ENCODE measurements at regions not wholly inside any gene's neighbourhood (a gene's known extent, or its start where the extent isn't known, plus 50 kb on each side); places are given as distances from the start of the nearest gene placed in this dataset.

- Histone ChIP-seq H4K20me1 (ENCODE audit: insufficient read depth, low read length) (no peaks in the 10 kb centered on the region), H3K9ac (ENCODE audit: low read depth, low read length) (no peak overlapping the region), H3K27me3 (ENCODE audit: insufficient read depth, low read length, poor library complexity) (no peaks in the 10 kb centered on the region), H3K36me3 (ENCODE audit: insufficient read depth, low read length) (no peaks in the 10 kb centered on the region), H3K9me3 (ENCODE audit: insufficient read depth, low read length, severe bottlenecking) (no peaks in the 10 kb centered on the region), H3K4me3 (ENCODE audit: low read depth in 1 of 2, low read length in 2 of 2) (no peak overlapping the region), H2AFZ (ENCODE audit: low read depth, low read length) (no peak overlapping the region), H3K27ac (ENCODE audit: low read length) (no peak overlapping the region), H3K79me2 (ENCODE audit: insufficient read depth, low read length) (no peaks in the 10 kb centered on the region), H3K4me2 (ENCODE audit: insufficient read depth, low read length) (no peak overlapping the region), H3K4me1 (ENCODE audit: insufficient read depth, low read length) (no peaks in the 10 kb centered on the region)
- ATAC-seq (ENCODE audit: insufficient read depth, low read depth) (no peak), DNase-seq (no peak)
- no peak for TF ChIP-seq EZH2 (IDR thresholded peaks at IDR 0.05; ENCODE audit: borderline replicate concordance, low read depth, low read length, severe bottlenecking)
- no peak for TF ChIP-seq CTCF (IDR thresholded peaks at IDR 0.05; ENCODE audit: borderline replicate concordance, extremely low read depth, low read length, poor library complexity, severe bottlenecking)
Measured at GRCh38 chr5:109965634-109966033, 275.9 kb downstream of the MAN2A1 start.

GRCh38 chr5:109971968-109972367, 282.2 kb downstream of the MAN2A1 start:
- Histone ChIP-seq H3K9me3 (ENCODE audit: insufficient read depth, low read length, severe bottlenecking) (no peaks in the 10 kb centered on the region), H3K4me3 (ENCODE audit: low read depth in 1 of 2, low read length in 2 of 2) (no peak overlapping the region), H3K4me2 (ENCODE audit: insufficient read depth, low read length) (no peak overlapping the region), H3K27ac (ENCODE audit: low read length) (no peak overlapping the region), H4K20me1 (ENCODE audit: insufficient read depth, low read length) (no peaks in the 10 kb centered on the region), H3K9ac (ENCODE audit: low read depth, low read length) (no peak overlapping the region), H3K79me2 (ENCODE audit: insufficient read depth, low read length) (no peaks in the 10 kb centered on the region), H3K4me1 (ENCODE audit: insufficient read depth, low read length) (peaks cover 5% of the 10 kb centered on the region; the same call in 1 of the 2 replicates), H2AFZ (ENCODE audit: low read depth, low read length) (no peak overlapping the region), H3K36me3 (ENCODE audit: insufficient read depth, low read length) (no peaks in the 10 kb centered on the region), H3K27me3 (ENCODE audit: insufficient read depth, low read length, poor library complexity) (no peaks in the 10 kb centered on the region)
- no peak for ATAC-seq (ENCODE audit: insufficient read depth, low read depth)
- no peak for DNase-seq
- TF ChIP-seq CTCF (IDR thresholded peaks at IDR 0.05; ENCODE audit: borderline replicate concordance, extremely low read depth, low read length, poor library complexity, severe bottlenecking), result no peak
- no peak for TF ChIP-seq EZH2 (IDR thresholded peaks at IDR 0.05; ENCODE audit: borderline replicate concordance, low read depth, low read length, severe bottlenecking)

GRCh38 chr5:109981979-109982378, 292.3 kb downstream of the MAN2A1 start:
- Histone ChIP-seq H4K20me1 (ENCODE audit: insufficient read depth, low read length) (no peaks in the 10 kb centered on the region), H3K79me2 (ENCODE audit: insufficient read depth, low read length) (no peaks in the 10 kb centered on the region), H2AFZ (ENCODE audit: low read depth, low read length) (no peak overlapping the region), H3K4me1 (ENCODE audit: insufficient read depth, low read length) (no peaks in the 10 kb centered on the region), H3K36me3 (ENCODE audit: insufficient read depth, low read length) (no peaks in the 10 kb centered on the region), H3K27ac (ENCODE audit: low read length) (no peak overlapping the region), H3K4me2 (ENCODE audit: insufficient read depth, low read length) (no peak overlapping the region), H3K9me3 (ENCODE audit: insufficient read depth, low read length, severe bottlenecking) (no peaks in the 10 kb centered on the region), H3K4me3 (ENCODE audit: low read depth in 1 of 2, low read length in 2 of 2) (no peak overlapping the region), H3K9ac (ENCODE audit: low read depth, low read length) (no peak overlapping the region), H3K27me3 (ENCODE audit: insufficient read depth, low read length, poor library complexity) (no peaks in the 10 kb centered on the region)
- ATAC-seq (ENCODE audit: insufficient read depth, low read depth), result no peak
- DNase-seq, result no peak
- TF ChIP-seq CTCF (IDR thresholded peaks at IDR 0.05; ENCODE audit: borderline replicate concordance, extremely low read depth, low read length, poor library complexity, severe bottlenecking) (no peak), EZH2 (IDR thresholded peaks at IDR 0.05; ENCODE audit: borderline replicate concordance, low read depth, low read length, severe bottlenecking) (no peak)

All from DND-41 (cell line).